ENCODE measurements at regions not wholly inside any gene's neighbourhood (a gene's known extent, or its start where the extent isn't known, plus 50 kb on each side); places are given as distances from the start of the nearest gene placed in this dataset.

- Mint-ChIP-seq H3K27me3 (no peaks in the 10 kb centered on the region), H3K4me1 (ENCODE audit: low read depth) (no peaks in the 10 kb centered on the region), H3K27ac (no peak overlapping the region), H3K4me3 (no peak overlapping the region), H3K9me3 (peaks cover 17% of the 10 kb centered on the region), H3K36me3 (ENCODE audit: low read depth) (no peaks in the 10 kb centered on the region)
- DNase-seq: no peak
These were observed 304.7 kb downstream of the ARHGAP12 start for GRCh38 chr10:31623947-31624346.

DNA sequence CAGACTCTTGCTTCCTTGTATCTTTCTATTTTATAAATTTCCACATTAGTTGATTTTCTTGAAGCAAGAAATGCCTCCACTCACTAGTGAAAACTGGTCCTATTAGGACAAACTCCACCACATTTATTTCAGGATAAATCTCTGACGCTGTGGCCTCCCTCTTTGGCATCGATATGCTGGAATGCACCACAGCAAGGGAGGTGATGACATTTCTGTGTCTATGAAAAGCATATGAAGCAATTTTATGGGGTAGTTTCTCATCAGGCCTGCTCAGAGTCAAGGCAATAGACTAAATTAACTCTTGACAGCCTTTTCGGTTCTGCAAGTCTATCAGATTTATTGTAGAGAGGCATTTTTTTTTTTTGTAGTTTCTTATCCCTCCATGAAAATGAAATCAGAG, 304.4 kb downstream of the ZEB1 start:
- no peaks in the 10 kb centered on the region for H3K4me1 Mint-ChIP-seq (ENCODE audit: low read depth)
- peaks cover 17% of the 10 kb centered on the region for H3K9me3 Mint-ChIP-seq
- no peak overlapping the region for H3K27ac Mint-ChIP-seq
- H3K27me3 Mint-ChIP-seq: no peaks in the 10 kb centered on the region
- H3K36me3 Mint-ChIP-seq (ENCODE audit: low read depth): no peaks in the 10 kb centered on the region
- H3K4me3 Mint-ChIP-seq: no peak overlapping the region
- no peak for DNase-seq

DNA sequence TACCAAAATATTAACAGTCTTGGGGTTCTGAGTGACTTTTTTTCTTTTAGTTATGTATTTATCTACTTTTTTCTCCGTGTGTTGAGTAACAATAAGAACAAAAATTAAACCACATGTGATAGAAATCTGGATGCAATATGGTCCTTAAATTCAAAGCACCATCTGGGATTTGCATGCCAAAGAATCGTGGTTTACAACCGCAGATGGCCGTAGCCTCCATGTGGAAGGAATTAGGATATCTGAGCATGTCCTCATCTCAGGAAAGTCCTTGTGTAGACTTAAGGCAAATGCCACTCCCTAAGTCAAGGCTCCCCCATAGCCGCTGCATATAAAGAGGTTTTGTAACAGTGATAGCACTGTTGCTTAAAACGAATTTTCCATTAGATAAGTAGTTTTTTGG, 304.0 kb downstream of the ZEB1 start:
- no peaks in the 10 kb centered on the region for H3K36me3 Mint-ChIP-seq (ENCODE audit: low read depth)
- H3K4me3 Mint-ChIP-seq: no peak overlapping the region
- DNase-seq: no peak
- H3K4me1 Mint-ChIP-seq (ENCODE audit: low read depth): no peaks in the 10 kb centered on the region
- peaks cover 17% of the 10 kb centered on the region for H3K9me3 Mint-ChIP-seq
- peaks cover 3% of the 10 kb centered on the region for H3K27me3 Mint-ChIP-seq
- H3K27ac Mint-ChIP-seq: no peak overlapping the region

GRCh38 chr10:31621733-31622132, 302.7 kb downstream of the ZEB1 start:
- H3K36me3 Mint-ChIP-seq (ENCODE audit: low read depth): no peaks in the 10 kb centered on the region
- peaks cover 4% of the 10 kb centered on the region for H3K27me3 Mint-ChIP-seq
- no peaks in the 10 kb centered on the region for H3K4me1 Mint-ChIP-seq (ENCODE audit: low read depth)
- H3K9me3 Mint-ChIP-seq: peaks cover 17% of the 10 kb centered on the region
- no peak overlapping the region for H3K4me3 Mint-ChIP-seq
- no peak overlapping the region for H3K27ac Mint-ChIP-seq
- DNase-seq: no peak

DNA sequence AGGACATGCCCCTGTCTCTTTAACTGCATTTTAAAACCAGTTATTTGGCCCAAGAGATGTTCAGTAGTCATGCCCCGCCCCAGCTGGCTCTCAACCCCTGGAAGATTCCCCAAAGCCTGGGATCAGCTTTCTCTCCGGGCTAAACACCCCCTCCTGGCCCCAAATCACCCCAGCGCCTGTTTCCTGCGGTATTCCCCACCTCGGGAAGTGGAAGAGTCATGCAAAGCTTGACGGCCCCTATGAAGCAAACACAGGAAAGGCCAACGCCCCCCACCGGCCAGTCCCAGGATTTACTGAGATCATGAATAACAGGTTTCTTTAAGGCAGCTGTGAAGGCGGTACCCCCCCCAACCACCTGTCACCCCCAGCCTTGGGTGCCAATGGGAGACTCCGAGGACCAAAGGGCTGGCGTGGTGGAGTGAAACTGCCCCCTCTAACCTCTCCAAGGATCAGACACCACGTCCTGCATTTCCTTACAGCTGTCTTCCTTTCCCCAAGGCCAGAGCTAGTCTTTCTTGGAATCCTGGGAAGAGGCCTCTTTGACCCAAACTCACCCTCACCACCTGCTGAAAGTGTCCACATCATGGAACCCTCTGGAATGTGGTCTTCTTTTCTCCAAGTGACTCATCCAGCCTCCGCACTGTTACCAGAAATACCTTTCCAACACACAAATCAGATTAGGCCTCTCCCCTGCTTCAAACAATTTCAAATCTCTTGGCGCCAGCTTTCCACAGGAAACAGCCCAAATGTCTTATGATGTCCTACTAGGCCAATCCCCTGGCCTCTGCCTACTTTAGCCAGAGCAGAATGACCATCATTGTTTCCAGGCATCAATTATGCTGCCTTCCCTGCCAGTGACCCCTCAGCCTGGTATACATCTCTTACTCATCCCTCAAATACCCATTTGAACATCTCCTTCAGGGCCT, 301.5 kb downstream of the ZEB1 start:
- Mint-ChIP-seq H3K4me3 (no peak overlapping the region), H3K4me1 (ENCODE audit: low read depth) (no peaks in the 10 kb centered on the region), H3K27ac (no peak overlapping the region), H3K27me3 (peaks cover 5% of the 10 kb centered on the region), H3K9me3 (peaks cover 8% of the 10 kb centered on the region), H3K36me3 (ENCODE audit: low read depth) (no peaks in the 10 kb centered on the region)
- DNase-seq: no peak

GRCh38 chr10:31619531-31620061, 300.6 kb downstream of the ZEB1 start:
- no peak for DNase-seq
- H3K9me3 Mint-ChIP-seq: peaks cover 7% of the 10 kb centered on the region
- H3K27ac Mint-ChIP-seq: no peak overlapping the region
- no peaks in the 10 kb centered on the region for H3K36me3 Mint-ChIP-seq (ENCODE audit: low read depth)
- peaks cover 12% of the 10 kb centered on the region for H3K27me3 Mint-ChIP-seq
- no peaks in the 10 kb centered on the region for H3K4me1 Mint-ChIP-seq (ENCODE audit: low read depth)
- no peak overlapping the region for H3K4me3 Mint-ChIP-seq

DNA sequence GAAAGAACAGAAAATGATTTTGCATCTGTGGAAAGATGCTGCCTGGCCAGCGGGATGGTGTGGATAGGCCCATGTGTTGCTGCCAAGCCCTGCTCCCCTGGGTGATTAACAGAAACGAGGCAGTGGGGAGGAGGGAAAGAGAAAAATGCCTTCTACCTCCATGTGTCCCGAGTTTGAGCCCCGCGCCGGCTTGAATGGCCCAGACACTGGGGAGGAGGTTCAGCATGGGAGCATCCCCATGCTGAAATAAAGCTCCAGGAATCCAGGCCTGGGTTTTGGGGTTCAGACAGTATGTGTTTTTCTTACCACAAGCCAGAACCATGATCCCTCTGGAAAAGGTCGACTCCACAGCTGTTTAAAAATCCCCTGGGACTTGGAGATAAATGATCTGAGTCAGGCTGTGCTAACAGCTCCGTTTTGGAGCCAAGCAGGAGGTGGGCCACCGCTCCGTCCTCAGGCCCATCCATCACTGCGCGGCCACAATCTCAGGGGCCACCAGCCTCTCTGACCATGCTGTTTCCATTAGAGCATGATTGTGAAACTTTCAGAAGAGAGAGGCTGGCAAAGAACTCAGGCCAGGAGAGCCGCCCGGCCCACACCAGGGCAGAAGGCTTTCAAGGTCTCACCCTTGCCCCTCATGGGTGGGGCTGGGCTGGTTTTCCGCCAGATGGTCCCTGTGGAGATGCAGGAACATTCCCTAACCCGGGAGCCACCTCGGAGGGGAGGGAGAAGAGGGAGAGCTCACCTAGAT, 299.7 kb downstream of the ZEB1 start:
- DNase-seq: no peak
- Mint-ChIP-seq H3K27ac (no peak overlapping the region), H3K9me3 (no peaks in the 10 kb centered on the region), H3K4me1 (ENCODE audit: low read depth) (no peaks in the 10 kb centered on the region), H3K4me3 (no peak overlapping the region), H3K36me3 (ENCODE audit: low read depth) (no peaks in the 10 kb centered on the region), H3K27me3 (peaks cover 19% of the 10 kb centered on the region)

GRCh38 chr10:31617757-31618156, 298.7 kb downstream of the ZEB1 start:
- Mint-ChIP-seq H3K27ac (no peak overlapping the region), H3K4me1 (ENCODE audit: low read depth) (no peaks in the 10 kb centered on the region), H3K36me3 (ENCODE audit: low read depth) (no peaks in the 10 kb centered on the region), H3K4me3 (no peak overlapping the region), H3K27me3 (peaks cover 25% of the 10 kb centered on the region), H3K9me3 (no peaks in the 10 kb centered on the region)
- no peak for DNase-seq

- Mint-ChIP-seq H3K36me3 (ENCODE audit: low read depth) (no peaks in the 10 kb centered on the region), H3K4me3 (no peak overlapping the region)
These were observed 298.1 kb downstream of the ZEB1 start for GRCh38 chr10:31617133-31617532.

GRCh38 chr10:31615129-31615528, 296.1 kb downstream of the ZEB1 start:
- Mint-ChIP-seq H3K27me3 (peaks cover 36% of the 10 kb centered on the region), H3K27ac (no peak overlapping the region), H3K9me3 (no peaks in the 10 kb centered on the region), H3K36me3 (ENCODE audit: low read depth) (no peaks in the 10 kb centered on the region), H3K4me1 (ENCODE audit: low read depth) (no peaks in the 10 kb centered on the region), H3K4me3 (no peak overlapping the region)
- DNase-seq: no peak

More at GRCh38 chr10:31617133-31617532, 298.1 kb downstream of the ZEB1 start:
- Mint-ChIP-seq H3K4me1 (ENCODE audit: low read depth) (no peaks in the 10 kb centered on the region), H3K27ac (no peak overlapping the region), H3K9me3 (no peaks in the 10 kb centered on the region), H3K27me3 (peaks cover 25% of the 10 kb centered on the region)
- DNase-seq: no peak

GRCh38 chr10:31614611-31615010, 295.6 kb downstream of the ZEB1 start:
- no peaks in the 10 kb centered on the region for H3K4me1 Mint-ChIP-seq (ENCODE audit: low read depth)
- no peaks in the 10 kb centered on the region for H3K9me3 Mint-ChIP-seq
- peaks cover 36% of the 10 kb centered on the region for H3K27me3 Mint-ChIP-seq
- H3K36me3 Mint-ChIP-seq (ENCODE audit: low read depth): no peaks in the 10 kb centered on the region
- H3K27ac Mint-ChIP-seq: no peak overlapping the region
- no peak overlapping the region for H3K4me3 Mint-ChIP-seq
- DNase-seq: no peak

DNA sequence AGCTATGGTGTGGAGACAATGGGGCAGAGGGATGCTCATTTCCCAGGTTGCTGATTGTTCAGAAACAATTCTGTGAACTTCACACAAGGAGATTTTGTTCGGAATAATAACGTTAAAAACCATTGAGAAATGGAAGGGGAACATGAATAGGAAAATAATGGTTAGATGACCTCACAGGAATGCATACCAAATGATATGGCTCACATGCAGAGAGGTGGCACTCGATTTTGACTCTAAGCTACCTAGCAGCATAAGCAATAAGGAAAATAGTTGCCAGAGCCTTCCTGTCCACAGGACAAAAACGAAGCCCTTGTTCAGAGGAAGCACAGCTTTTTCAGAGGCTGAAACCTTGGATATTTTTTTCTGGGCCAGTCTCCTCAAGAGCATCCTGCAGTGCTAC, 293.1 kb downstream of the ZEB1 start:
- H3K4me1 Mint-ChIP-seq (ENCODE audit: low read depth): no peaks in the 10 kb centered on the region
- H3K27ac Mint-ChIP-seq: no peak overlapping the region
- H3K4me3 Mint-ChIP-seq: no peak overlapping the region
- H3K9me3 Mint-ChIP-seq: no peaks in the 10 kb centered on the region
- peaks cover 35% of the 10 kb centered on the region for H3K27me3 Mint-ChIP-seq
- no peak for DNase-seq
- H3K36me3 Mint-ChIP-seq (ENCODE audit: low read depth): no peaks in the 10 kb centered on the region

GRCh38 chr10:31611161-31611560, 292.1 kb downstream of the ZEB1 start:
- peaks cover 33% of the 10 kb centered on the region for H3K27me3 Mint-ChIP-seq
- H3K27ac Mint-ChIP-seq: no peak overlapping the region
- no peaks in the 10 kb centered on the region for H3K36me3 Mint-ChIP-seq (ENCODE audit: low read depth)

GRCh38 chr10:31607481-31607880, 288.5 kb downstream of the ZEB1 start:
- Mint-ChIP-seq H3K9me3 (no peaks in the 10 kb centered on the region), H3K27ac (no peak overlapping the region), H3K4me1 (ENCODE audit: low read depth) (peaks cover 12% of the 10 kb centered on the region), H3K4me3 (no peak overlapping the region), H3K27me3 (peaks cover 14% of the 10 kb centered on the region), H3K36me3 (ENCODE audit: low read depth) (no peaks in the 10 kb centered on the region)
- no peak for DNase-seq

More at GRCh38 chr10:31611161-31611560, 292.1 kb downstream of the ZEB1 start:
- no peak overlapping the region for H3K4me3 Mint-ChIP-seq
- no peaks in the 10 kb centered on the region for H3K4me1 Mint-ChIP-seq (ENCODE audit: low read depth)
- no peak for DNase-seq
- H3K9me3 Mint-ChIP-seq: no peaks in the 10 kb centered on the region

- Mint-ChIP-seq H3K27me3 (peaks cover 13% of the 10 kb centered on the region), H3K27ac (no peak overlapping the region), H3K4me1 (ENCODE audit: low read depth) (peaks cover 12% of the 10 kb centered on the region), H3K4me3 (no peak overlapping the region), H3K36me3 (ENCODE audit: low read depth) (no peaks in the 10 kb centered on the region), H3K9me3 (no peaks in the 10 kb centered on the region)
- DNase-seq: no peak
These were observed 287.8 kb downstream of the ZEB1 start for GRCh38 chr10:31606841-31607240.
